K562 (cell line): ENCODE measurements at regions not wholly inside any gene's neighbourhood (a gene's known extent, or its start where the extent isn't known, plus 50 kb on each side); places are given as distances from the start of the nearest gene placed in this dataset.

ENCODE experiments used
- ATAC-seq: fragments of 200-7000 bp; cut with Tn5 transposase; 3 replicates; pipeline ENCODE4 v1.9.1; 2020; ENCODE audit warnings: moderate library complexity
- BruUV-seq: library from RNA; stranded (reverse); fragments of 400-500 nt; replicated peaks from 2 replicates; lab custom pipeline; 2021; lab: Mats Ljungman, UMichigan
- CTCF ChIA-PET: fragments of 300-600 bp; formaldehyde crosslinking; extraction: SDS; loops from one replicate; lab custom pipeline; 2021; ENCODE audit warnings: low intra/inter-chr PET ratio; lab: Yijun Ruan, JAX
- POLR2A ChIA-PET: fragments of 300-600, 350-650 bp; sonication (Branson Sonifier 250); formaldehyde crosslinking; extraction: SDS; loops from one replicate; lab custom pipeline; 2021; ENCODE audit warnings: antibody characterized with exemption, inconsistent platforms; lab: Yijun Ruan, JAX
- DNase-seq, 4 experiments: peaks; one replicate each; pipeline versions ENCODE4 v3.0.0 to v3.0.0-alpha.2; 2011 to 2018; ENCODE audit warnings: low spot score in 3 of 4, mixed read lengths in 3 of 4; ENCODE audit errors: extremely low read depth in 1 of 4
- FAIRE-seq: peaks from 2 replicates; lab custom pipeline; 2011; peaks lifted over from hg19 to GRCh38; lab: Jason Lieb, UNC
- H2AFZ ChIP-seq: 2 replicates; pipeline ENCODE4 v1.6.0; 2011; ENCODE audit warnings: low read depth, low read length, control low read depth, inconsistent platforms
- H3K27ac ChIP-seq: fragments of 200-600 bp; 3 replicates; pipeline ENCODE4 v1.8.0; 2011; ENCODE audit warnings: low read depth, mild to moderate bottlenecking, control low read depth, inconsistent platforms, low read length, moderate library complexity, mixed read lengths; ENCODE audit errors: extremely low read depth
- H3K27me3 ChIP-seq, 2 experiments: fragments of 300-600 bp in 1 of 2; 2 replicates in 1 of 2; 3 replicates in 1 of 2; pipeline versions ENCODE4 v1.6.0 to v1.8.0; 2011; ENCODE audit warnings: inconsistent platforms in 2 of 2, low read length in 2 of 2, mild to moderate bottlenecking in 1 of 2, mixed read lengths in 1 of 2, moderate library complexity in 1 of 2; ENCODE audit not compliant: control insufficient read depth in 2 of 2, insufficient read depth in 2 of 2
- H3K36me3 ChIP-seq: fragments of 300-600 bp; 3 replicates; pipeline ENCODE4 v1.8.0; 2011; ENCODE audit warnings: mild to moderate bottlenecking, low read length, inconsistent platforms; ENCODE audit not compliant: control insufficient read depth, insufficient read depth
- H3K4me1 ChIP-seq, 2 experiments: fragments of 200-600 bp in 1 of 2; replicated peaks in 1 of 2; 2 replicates in 1 of 2; 3 replicates in 1 of 2; pipeline versions ENCODE4 v1.5.1 to v1.8.0; 2011; ENCODE audit warnings: inconsistent platforms in 2 of 2, low read length in 2 of 2, mild to moderate bottlenecking in 1 of 2, mixed read lengths in 1 of 2, moderate library complexity in 1 of 2; ENCODE audit not compliant: control insufficient read depth in 2 of 2, insufficient read depth in 2 of 2
- H3K4me2 ChIP-seq: 2 replicates; pipeline ENCODE4 v1.6.1; 2011; ENCODE audit warnings: low read length, control low read depth, inconsistent platforms, mixed read lengths; ENCODE audit not compliant: insufficient read depth
- H3K4me3 ChIP-seq: fragments of 200-600 bp; sonication (generic), shearing (Covaris generic); 2 replicates; pipeline ENCODE4 v1.5.1; 2016; ENCODE audit warnings: control low read depth, inconsistent platforms
- H3K79me2 ChIP-seq: fragments of 200-600 bp; 3 replicates; pipeline ENCODE4 v1.8.0; 2011; ENCODE audit warnings: low read length, inconsistent platforms; ENCODE audit not compliant: control insufficient read depth, insufficient read depth
- H3K9ac ChIP-seq, 2 experiments: 2 replicates each; pipeline versions ENCODE4 v1.6.0 to v1.6.1; 2011; ENCODE audit warnings: low read depth in 2 of 2, low read length in 2 of 2, control low read depth in 1 of 2, inconsistent platforms in 1 of 2, mild to moderate bottlenecking in 1 of 2, mixed read lengths in 1 of 2; ENCODE audit not compliant: insufficient read depth in 1 of 2
- H3K9me1 ChIP-seq: one replicate; pipeline ENCODE4 v1.6.0; 2011; ENCODE audit warnings: inconsistent platforms, mild to moderate bottlenecking, low read length, moderate library complexity; ENCODE audit not compliant: control insufficient read depth, insufficient read depth
- H3K9me3 ChIP-seq: replicated peaks from 2 replicates; pipeline ENCODE4 v1.5.1; 2011; ENCODE audit warnings: low read depth, low read length, inconsistent platforms; ENCODE audit not compliant: control insufficient read depth, insufficient read depth
- H4K20me1 ChIP-seq: replicated peaks from 2 replicates; pipeline ENCODE4 v1.6.1; 2011; ENCODE audit warnings: low read length, inconsistent platforms, mixed read lengths; ENCODE audit not compliant: control insufficient read depth, insufficient read depth
- AFF4 ChIP-seq: sonication (generic); formaldehyde crosslinking; IDR thresholded peaks from 2 replicates; pipeline ENCODE4 v1.8.0; 2023; ENCODE audit warnings: mild to moderate bottlenecking, missing genetic modification reagents
- MAFF ChIP-seq: IDR thresholded peaks from 2 replicates; pipeline ENCODE4 v1.6.1; 2012; ENCODE audit warnings: low read length, improper control_type of control experiment
- RCOR1 ChIP-seq, 2 experiments: IDR thresholded peaks; 2 replicates each; pipeline ENCODE4 v1.6.1; 2012; ENCODE audit warnings: low read depth in 2 of 2, low read length in 2 of 2, borderline replicate concordance in 1 of 2, improper control_type of control experiment in 1 of 2
- SP1 ChIP-seq: sonication (generic); formaldehyde crosslinking; IDR thresholded peaks from 2 replicates; pipeline ENCODE4 v1.8.1; 2022; ENCODE audit warnings: mild to moderate bottlenecking, missing genetic modification reagents
- ZBTB34 ChIP-seq: fragments of 250-450 bp; sonication (Bioruptor Pico); IDR thresholded peaks from 2 replicates; pipeline ENCODE4 v1.8.0; 2021; ENCODE audit warnings: mild to moderate bottlenecking, moderate library complexity
- ZBTB43 ChIP-seq: sonication (generic); formaldehyde crosslinking; IDR thresholded peaks from 2 replicates; pipeline ENCODE4 v1.8.0; 2023; ENCODE audit warnings: mild to moderate bottlenecking, missing genetic modification reagents
- ZNF436 ChIP-seq: fragments of 250-450, 450-650 bp; sonication (Bioruptor Pico); formaldehyde crosslinking; IDR thresholded peaks from 2 replicates; pipeline ENCODE4 v1.7.0; 2020; ENCODE audit warnings: mild to moderate bottlenecking
- WGBS: fragments of 100-300 bp; shearing (Covaris generic); methylation state at CpG from one replicate; pipeline ENCODE4 v1.1.6; 2016; ENCODE audit warnings: low coverage, mixed read lengths; ENCODE audit not compliant: insufficient coverage; ENCODE audit errors: missing lambda C conversion rate; 5-methylcytosine and 5-hydroxymethylcytosine counted together
- in situ Hi-C: fragments of 300-500 bp; cut with MboI; formaldehyde crosslinking; loops from 4 replicates; pipeline ENCODE4 v1.15.0; 2018; ENCODE audit warnings: inconsistent platforms, mixed read lengths
- intact Hi-C: fragments of 100-400 bp; cut with micrococcal nuclease; formaldehyde crosslinking; loops from 2 replicates; pipeline ENCODE4 v1.14.2; 2022
- TF ChIP-seq, protein P1 (sequence below): fragments of 450-650 bp; IDR thresholded peaks from 2 replicates; pipeline ENCODE4 v1.6.1; 2016; ENCODE audit warnings: antibody characterized with exemption

DNA sequence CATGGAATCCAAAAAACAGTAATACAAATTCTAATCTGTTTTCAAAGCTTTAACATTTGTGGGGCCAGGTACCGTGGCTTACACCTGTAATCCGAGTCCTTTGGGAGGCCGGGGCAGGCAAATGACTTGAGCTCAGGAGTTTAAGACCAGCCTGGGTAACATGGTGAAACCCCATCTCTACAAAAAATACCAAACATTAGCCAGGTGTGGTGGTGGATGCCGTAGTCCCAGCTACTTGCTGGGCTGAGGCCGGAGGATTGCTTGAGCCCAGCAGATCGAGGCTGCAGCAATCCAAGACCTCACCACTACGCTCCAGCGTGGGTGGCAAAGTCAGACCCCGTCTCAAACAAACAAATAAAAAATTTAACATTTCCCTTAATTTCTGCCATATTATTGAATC lies 74.3 kb upstream of the SALL3 start:
- FAIRE-seq (no peak), ATAC-seq (no peak), DNase-seq (no peak)
- no peak overlapping the region for H3K4me2 ChIP-seq
- H3K9me1 ChIP-seq: no peaks in the 10 kb centered on the region
- TF ChIP-seq ZBTB43 (CRISPR knock-in tag) (no peak), AFF4 (no peak), ZBTB34 (CRISPR knock-in tag) (no peak), MAFF (no peak), RCOR1 (IDR thresholded peaks at IDR 0.05; ENCODE audit: borderline replicate concordance in 1 of 2, low read depth in 2 of 2, low read length in 2 of 2) (no peak), SP1 (no peak), ZNF436 (CRISPR knock-in tag) (no peak)
- TF ChIP-seq, protein P1, sequence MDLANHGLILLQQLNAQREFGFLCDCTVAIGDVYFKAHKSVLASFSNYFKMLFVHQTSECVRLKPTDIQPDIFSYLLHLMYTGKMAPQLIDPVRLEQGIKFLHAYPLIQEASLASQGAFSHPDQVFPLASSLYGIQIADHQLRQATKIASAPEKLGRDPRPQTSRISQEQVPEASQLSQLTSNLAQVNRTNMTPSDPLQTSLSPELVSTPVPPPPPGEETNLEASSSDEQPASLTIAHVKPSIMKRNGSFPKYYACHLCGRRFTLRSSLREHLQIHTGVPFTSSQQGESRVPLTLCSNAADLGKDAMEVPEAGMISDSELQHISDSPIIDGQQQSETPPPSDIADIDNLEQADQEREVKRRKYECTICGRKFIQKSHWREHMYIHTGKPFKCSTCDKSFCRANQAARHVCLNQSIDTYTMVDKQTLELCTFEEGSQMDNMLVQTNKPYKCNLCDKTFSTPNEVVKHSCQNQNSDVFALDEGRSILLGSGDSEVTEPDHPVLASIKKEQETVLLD: no peak
- no peaks in the 10 kb centered on the region for H3K79me2 ChIP-seq
- intact Hi-C loops (no loop called here), in situ Hi-C loops (no loop called here)
- no peaks in the 10 kb centered on the region for H3K9me3 ChIP-seq
- no TSS peak for BruUV-seq
- H3K9ac ChIP-seq: no peak overlapping the region
- no peaks in the 10 kb centered on the region for H4K20me1 ChIP-seq
- WGBS: 0% methylated on average over 8 of the region's 9 CpGs
- POLR2A ChIA-PET: interaction anchor here (1.0 kb wide), 1 partner anchor 15 kb away, joined by 3 read pairs; no protein-coding TSS in a partner anchor
- no peaks in the 10 kb centered on the region for H3K36me3 ChIP-seq
- no peak overlapping the region for H2AFZ ChIP-seq
- H3K27me3 ChIP-seq: peaks cover 0 to 35% of the 10 kb centered on the region in 2 experiments; a peak in 3 of 5 replicates
- no peaks in the 10 kb centered on the region for H3K4me1 ChIP-seq
- H3K4me3 ChIP-seq: no peak overlapping the region
- H3K27ac ChIP-seq: no peak overlapping the region
- CTCF ChIA-PET: no interaction called here
